ENCODE measurements at regions not wholly inside any gene's neighbourhood (a gene's known extent, or its start where the extent isn't known, plus 50 kb on each side); places are given as distances from the start of the nearest gene placed in this dataset.

GRCh38 chr4:124527364-124527763 is 185.2 kb downstream of the ANKRD50 start:
- DNase-seq (ENCODE audit: low spot score), result no peak
- no peak overlapping the region for H3K27ac ChIP-seq
- TF ChIP-seq, protein P1, sequence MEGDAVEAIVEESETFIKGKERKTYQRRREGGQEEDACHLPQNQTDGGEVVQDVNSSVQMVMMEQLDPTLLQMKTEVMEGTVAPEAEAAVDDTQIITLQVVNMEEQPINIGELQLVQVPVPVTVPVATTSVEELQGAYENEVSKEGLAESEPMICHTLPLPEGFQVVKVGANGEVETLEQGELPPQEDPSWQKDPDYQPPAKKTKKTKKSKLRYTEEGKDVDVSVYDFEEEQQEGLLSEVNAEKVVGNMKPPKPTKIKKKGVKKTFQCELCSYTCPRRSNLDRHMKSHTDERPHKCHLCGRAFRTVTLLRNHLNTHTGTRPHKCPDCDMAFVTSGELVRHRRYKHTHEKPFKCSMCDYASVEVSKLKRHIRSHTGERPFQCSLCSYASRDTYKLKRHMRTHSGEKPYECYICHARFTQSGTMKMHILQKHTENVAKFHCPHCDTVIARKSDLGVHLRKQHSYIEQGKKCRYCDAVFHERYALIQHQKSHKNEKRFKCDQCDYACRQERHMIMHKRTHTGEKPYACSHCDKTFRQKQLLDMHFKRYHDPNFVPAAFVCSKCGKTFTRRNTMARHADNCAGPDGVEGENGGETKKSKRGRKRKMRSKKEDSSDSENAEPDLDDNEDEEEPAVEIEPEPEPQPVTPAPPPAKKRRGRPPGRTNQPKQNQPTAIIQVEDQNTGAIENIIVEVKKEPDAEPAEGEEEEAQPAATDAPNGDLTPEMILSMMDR (IDR thresholded peaks at IDR 0.05), result no peak
- no peak overlapping the region for H3K4me3 ChIP-seq

GRCh38 chr4:124529131-124529530 is 183.4 kb downstream of the ANKRD50 start:
- TF ChIP-seq, protein P1 (IDR thresholded peaks at IDR 0.05), result no peak
- Histone ChIP-seq H3K27ac (no peak overlapping the region), H3K4me3 (no peak overlapping the region)
- DNase-seq (ENCODE audit: low spot score), result no peak

- TF ChIP-seq, protein P1 (IDR thresholded peaks at IDR 0.05), result no peak
- Histone ChIP-seq H3K4me3 (no peak overlapping the region), H3K27ac (no peak overlapping the region)
- no peak for DNase-seq (ENCODE audit: low spot score)
Observed at GRCh38 chr4:124530464-124531077, 182.0 kb downstream of the ANKRD50 start.

DNA sequence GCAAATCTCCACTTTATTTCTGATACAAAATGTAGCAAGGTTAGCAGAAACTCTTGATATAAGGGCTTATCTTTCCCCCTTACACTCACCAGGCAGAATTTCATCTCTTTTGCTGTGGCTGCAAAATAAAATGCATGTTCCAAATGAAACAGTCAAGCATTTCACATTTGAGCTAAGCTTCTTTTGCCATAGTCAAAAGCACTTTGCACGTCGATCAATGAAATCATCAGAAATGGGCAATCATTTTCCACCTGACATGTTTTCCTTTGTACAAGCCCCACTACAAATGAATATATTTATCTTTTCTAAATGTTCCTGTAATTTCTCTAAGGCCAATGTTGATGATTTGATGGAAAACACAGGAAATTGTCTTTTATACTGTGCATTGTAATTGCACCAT is 178.4 kb downstream of the ANKRD50 start:
- DNase-seq (ENCODE audit: low spot score), result no peak
- TF ChIP-seq, protein P1 (IDR thresholded peaks at IDR 0.05), result no peak
- Histone ChIP-seq H3K27ac (no peak overlapping the region), H3K4me3 (no peak overlapping the region)

GRCh38 chr4:124535003-124535402 is 177.5 kb downstream of the ANKRD50 start:
- TF ChIP-seq, protein P1 (IDR thresholded peaks at IDR 0.05), result no peak
- DNase-seq (ENCODE audit: low spot score), result no peak
- no peak overlapping the region for H3K27ac ChIP-seq
- H3K4me3 ChIP-seq, result no peak overlapping the region

DNA sequence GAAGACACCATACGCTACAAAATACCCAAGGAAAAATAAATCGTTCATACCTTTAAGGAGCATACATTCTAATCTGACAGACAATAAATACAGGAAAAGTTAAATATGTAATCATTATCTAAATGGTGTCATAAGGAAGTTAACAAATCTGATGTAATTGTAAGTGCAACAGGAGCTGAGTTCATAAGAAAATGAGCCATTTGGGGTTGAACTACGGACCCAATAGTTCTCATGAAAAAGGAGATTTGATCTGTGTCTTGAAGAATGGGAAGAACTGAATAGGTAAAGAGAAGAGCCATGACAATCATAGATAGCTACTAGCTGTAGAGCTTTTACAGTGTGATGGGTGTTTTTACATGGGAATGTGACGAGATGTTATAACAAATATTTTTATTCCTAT is 175.6 kb downstream of the ANKRD50 start:
- no peak for DNase-seq (ENCODE audit: low spot score)
- Histone ChIP-seq H3K4me3 (no peak overlapping the region), H3K27ac (no peak overlapping the region)
- TF ChIP-seq, protein P1 (IDR thresholded peaks at IDR 0.05), result no peak

DNA sequence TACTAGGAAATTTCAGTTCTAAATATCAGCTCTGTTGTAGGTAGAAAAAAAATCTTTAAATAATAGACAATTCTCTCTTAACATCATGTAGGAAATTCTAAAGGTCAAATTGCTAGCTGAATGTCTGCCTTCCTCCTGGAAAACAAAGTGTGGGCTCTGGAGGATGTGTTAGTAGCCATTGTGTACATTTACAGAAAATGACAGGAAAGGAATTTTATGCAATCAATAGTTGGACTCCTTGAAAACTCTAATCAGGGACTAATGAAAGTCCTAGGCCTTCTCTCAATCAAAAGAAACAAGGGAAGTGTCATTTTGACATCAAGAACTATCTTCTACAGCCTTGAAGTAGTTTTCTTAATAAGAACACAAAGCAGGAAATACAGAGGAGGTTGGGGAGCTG is 174.6 kb downstream of the ANKRD50 start:
- Histone ChIP-seq H3K27ac (no peak overlapping the region), H3K4me3 (no peak overlapping the region)
- TF ChIP-seq, protein P1 (IDR thresholded peaks at IDR 0.05), result no peak
- no peak for DNase-seq (ENCODE audit: low spot score)

All from coronary artery (tissue), 2 donors.